GM18499 (cell line): ENCODE measurements at regions not wholly inside any gene's neighbourhood (a gene's known extent, or its start where the extent isn't known, plus 50 kb on each side); places are given as distances from the start of the nearest gene placed in this dataset.

Source experiments
- ATAC-seq: cut with Tn5 transposase; IDR thresholded peaks from one replicate; pipeline ENCODE4 v1.9.1; 2021; ENCODE audit warnings: moderate number of reproducible peaks; ENCODE audit not compliant: insufficient read depth, unreplicated experiment

GRCh38 chr22:49052023-49052538 is 775.6 kb downstream of the BRD1 start:
- no peak for ATAC-seq

GRCh38 chr22:49051491-49052022 is 776.1 kb downstream of the BRD1 start:
- no peak for ATAC-seq

- ATAC-seq: no peak
Observed at GRCh38 chr22:49049691-49050090, 778.0 kb downstream of the BRD1 start.

- no peak for ATAC-seq
Observed at GRCh38 chr22:49048591-49048990, 779.1 kb downstream of the BRD1 start.

- ATAC-seq: no peak
Observed at GRCh38 chr22:49047447-49047846, 780.2 kb downstream of the BRD1 start.

- ATAC-seq: no peak
Observed at GRCh38 chr22:49046546-49047361, 780.9 kb downstream of the BRD1 start.

- ATAC-seq: no peak
Observed at GRCh38 chr22:49046000-49046545, 781.6 kb downstream of the BRD1 start.

GRCh38 chr22:49045276-49045675 is 782.4 kb downstream of the BRD1 start:
- ATAC-seq: no peak

GRCh38 chr22:49044776-49045175 is 782.9 kb downstream of the BRD1 start:
- no peak for ATAC-seq

GRCh38 chr22:49044091-49044490 is 783.6 kb downstream of the BRD1 start:
- no peak for ATAC-seq

GRCh38 chr22:49042877-49043859 is 784.5 kb downstream of the BRD1 start:
- ATAC-seq: no peak

GRCh38 chr22:49042066-49042465 is 785.6 kb downstream of the BRD1 start:
- no peak for ATAC-seq

GRCh38 chr22:49040754-49041467 is 786.8 kb downstream of the BRD1 start:
- ATAC-seq: no peak

GRCh38 chr22:49040111-49040510 is 787.6 kb downstream of the BRD1 start:
- no peak for ATAC-seq

GRCh38 chr22:49039625-49040024 is 788.0 kb downstream of the BRD1 start:
- no peak for ATAC-seq

GRCh38 chr22:49037701-49038245 is 789.9 kb downstream of the BRD1 start:
- no peak for ATAC-seq

- no peak for ATAC-seq
Observed at GRCh38 chr22:49036513-49036912, 791.2 kb downstream of the BRD1 start.

- ATAC-seq: no peak
Observed at GRCh38 chr22:49035818-49036457, 791.7 kb downstream of the BRD1 start.
